Right lung (tissue), 2 donors: ENCODE measurements at regions not wholly inside any gene's neighbourhood (a gene's known extent, or its start where the extent isn't known, plus 50 kb on each side); places are given as distances from the start of the nearest gene placed in this dataset.
A peak's percentile ranks its signal among the peaks of the same experiment; 100 is the strongest.
"Not testable (repeated sequence)": the region's sequence is repeated elsewhere in the genome, so short reads cannot be mapped to it uniquely, and the experiment has no call there.

Experiments
- DNase-seq, 2 donors: peaks; one replicate each; pipeline ENCODE4 v3.0.0-alpha.2; 2013

- DNase-seq = no peak
These were observed 97.1 kb upstream of the TAF11L2 start for GRCh38 chr5:17400724-17401469.

- no peak for DNase-seq
These were observed 96.4 kb upstream of the TAF11L2 start for GRCh38 chr5:17401470-17402288.

GRCh38 chr5:17402289-17403121, 95.5 kb upstream of the TAF11L2 start:
- no peak for DNase-seq

- DNase-seq = no peak
These were observed 94.1 kb upstream of the TAF11L2 start for GRCh38 chr5:17403695-17404490.

- no peak for DNase-seq
These were observed 92.1 kb upstream of the TAF11L2 start for GRCh38 chr5:17405976-17406375.

GRCh38 chr5:17406423-17406838, 91.6 kb upstream of the TAF11L2 start:
- DNase-seq = no peak

GRCh38 chr5:17411436-17412402, 86.3 kb upstream of the TAF11L2 start:
- no peak for DNase-seq

GRCh38 chr5:17412760-17413671, 85.0 kb upstream of the TAF11L2 start:
- no peak for DNase-seq

GRCh38 chr5:17413691-17414090, 84.3 kb upstream of the TAF11L2 start:
- DNase-seq = no peak

GRCh38 chr5:17415321-17415758, 82.7 kb upstream of the TAF11L2 start:
- DNase-seq = peak; percentile 9 to 22

GRCh38 chr5:17416374-17416773, 81.7 kb upstream of the TAF11L2 start:
- DNase-seq = not testable (repeated sequence)

GRCh38 chr5:17424674-17425073, 73.4 kb upstream of the TAF11L2 start:
- no peak for DNase-seq

- DNase-seq = no peak
These were observed 72.5 kb upstream of the TAF11L2 start for GRCh38 chr5:17425385-17426070.

- DNase-seq = no peak
These were observed 71.8 kb upstream of the TAF11L2 start for GRCh38 chr5:17426104-17426749.

GRCh38 chr5:17428176-17428800, 69.7 kb upstream of the TAF11L2 start:
- DNase-seq = no peak

- DNase-seq = no peak
These were observed 68.7 kb upstream of the TAF11L2 start for GRCh38 chr5:17429353-17429752.

- DNase-seq = no peak
These were observed 67.8 kb upstream of the TAF11L2 start for GRCh38 chr5:17430241-17430640.
